Osteocyte (in vitro differentiated cells): ENCODE measurements at regions not wholly inside any gene's neighbourhood (a gene's known extent, or its start where the extent isn't known, plus 50 kb on each side); places are given as distances from the start of the nearest gene placed in this dataset.

Experiments
- DNase-seq: peaks from one replicate; pipeline ENCODE4 v3.0.0; 2021; ENCODE audit warnings: mixed read lengths; ENCODE audit not compliant: unreplicated experiment; ENCODE audit errors: extremely low spot score
- H3K27ac Mint-ChIP-seq: one replicate; pipeline ENCODE4 v1.8.0; 2021; ENCODE audit warnings: mild to moderate bottlenecking, mixed read lengths; ENCODE audit not compliant: unreplicated experiment
- H3K27me3 Mint-ChIP-seq: one replicate; pipeline ENCODE4 v1.8.0; 2021; ENCODE audit warnings: mixed read lengths; ENCODE audit not compliant: unreplicated experiment
- H3K36me3 Mint-ChIP-seq: one replicate; pipeline ENCODE4 v1.8.0; 2021; ENCODE audit warnings: mixed read lengths; ENCODE audit not compliant: unreplicated experiment
- H3K4me1 Mint-ChIP-seq: one replicate; pipeline ENCODE4 v1.8.0; 2021; ENCODE audit warnings: mixed read lengths; ENCODE audit not compliant: unreplicated experiment
- H3K4me3 Mint-ChIP-seq: one replicate; pipeline ENCODE4 v1.8.0; 2021; ENCODE audit warnings: mild to moderate bottlenecking, moderate library complexity, mixed read lengths; ENCODE audit not compliant: unreplicated experiment
- H3K9me3 Mint-ChIP-seq: one replicate; pipeline ENCODE4 v1.8.0; 2021; ENCODE audit warnings: mixed read lengths; ENCODE audit not compliant: unreplicated experiment
- TF ChIP-seq, protein P1 (sequence below): fragments of 200-600 bp; sonication (generic); IDR thresholded peaks from 2 replicates; pipeline ENCODE4 v1.5.0; 2021; ENCODE audit warnings: antibody characterized with exemption, mild to moderate bottlenecking, moderate library complexity

DNA sequence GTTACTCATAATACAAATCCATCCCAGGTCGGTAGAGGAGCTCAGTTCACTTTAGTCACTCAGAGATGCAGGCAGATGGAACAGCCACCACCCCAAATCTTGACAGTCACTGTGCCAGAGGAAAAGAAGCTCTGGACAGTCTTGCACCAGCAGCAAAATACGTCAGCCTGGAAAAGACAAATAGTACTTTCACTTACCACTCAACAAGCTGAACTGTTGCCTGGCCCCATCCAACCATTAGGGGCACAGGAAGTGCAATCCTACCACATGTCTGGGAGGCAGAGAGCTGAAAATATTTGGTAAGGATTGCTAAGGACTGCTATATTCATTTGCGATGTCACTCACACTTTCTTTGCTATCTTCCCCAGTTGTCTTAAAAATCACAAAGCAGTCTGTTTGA lies 239.1 kb upstream of the TOX3 start:
- H3K4me1 Mint-ChIP-seq: no peaks in the 10 kb centered on the region
- H3K27me3 Mint-ChIP-seq: no peaks in the 10 kb centered on the region
- no peak overlapping the region for H3K27ac Mint-ChIP-seq
- DNase-seq: no peak
- H3K36me3 Mint-ChIP-seq: no peaks in the 10 kb centered on the region
- TF ChIP-seq, protein P1, sequence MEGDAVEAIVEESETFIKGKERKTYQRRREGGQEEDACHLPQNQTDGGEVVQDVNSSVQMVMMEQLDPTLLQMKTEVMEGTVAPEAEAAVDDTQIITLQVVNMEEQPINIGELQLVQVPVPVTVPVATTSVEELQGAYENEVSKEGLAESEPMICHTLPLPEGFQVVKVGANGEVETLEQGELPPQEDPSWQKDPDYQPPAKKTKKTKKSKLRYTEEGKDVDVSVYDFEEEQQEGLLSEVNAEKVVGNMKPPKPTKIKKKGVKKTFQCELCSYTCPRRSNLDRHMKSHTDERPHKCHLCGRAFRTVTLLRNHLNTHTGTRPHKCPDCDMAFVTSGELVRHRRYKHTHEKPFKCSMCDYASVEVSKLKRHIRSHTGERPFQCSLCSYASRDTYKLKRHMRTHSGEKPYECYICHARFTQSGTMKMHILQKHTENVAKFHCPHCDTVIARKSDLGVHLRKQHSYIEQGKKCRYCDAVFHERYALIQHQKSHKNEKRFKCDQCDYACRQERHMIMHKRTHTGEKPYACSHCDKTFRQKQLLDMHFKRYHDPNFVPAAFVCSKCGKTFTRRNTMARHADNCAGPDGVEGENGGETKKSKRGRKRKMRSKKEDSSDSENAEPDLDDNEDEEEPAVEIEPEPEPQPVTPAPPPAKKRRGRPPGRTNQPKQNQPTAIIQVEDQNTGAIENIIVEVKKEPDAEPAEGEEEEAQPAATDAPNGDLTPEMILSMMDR: no peak
- H3K9me3 Mint-ChIP-seq: no peaks in the 10 kb centered on the region
- H3K4me3 Mint-ChIP-seq: no peak overlapping the region

DNA sequence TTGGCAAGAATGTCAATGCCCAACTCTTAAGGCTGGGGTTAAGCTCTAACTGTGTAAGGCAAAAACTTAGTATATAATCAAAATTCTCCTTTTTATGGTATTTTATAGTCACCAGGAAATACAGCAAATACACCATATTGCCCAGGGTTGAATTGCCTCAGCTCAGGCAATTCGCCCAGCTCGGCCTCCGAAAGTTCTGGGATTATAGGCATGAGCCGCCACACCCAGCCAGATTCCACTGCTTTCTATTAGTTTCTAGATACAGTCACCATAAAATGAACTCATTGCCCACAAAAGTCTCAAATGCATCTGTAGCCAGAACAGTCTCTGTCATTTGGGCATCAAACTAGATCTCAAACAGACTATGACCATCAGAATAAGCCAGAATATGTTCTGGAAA lies 238.7 kb upstream of the TOX3 start:
- TF ChIP-seq, protein P1: no peak
- no peaks in the 10 kb centered on the region for H3K27me3 Mint-ChIP-seq
- H3K36me3 Mint-ChIP-seq: no peaks in the 10 kb centered on the region
- no peak overlapping the region for H3K27ac Mint-ChIP-seq
- H3K4me3 Mint-ChIP-seq: no peak overlapping the region
- H3K4me1 Mint-ChIP-seq: no peaks in the 10 kb centered on the region
- no peak for DNase-seq
- H3K9me3 Mint-ChIP-seq: no peaks in the 10 kb centered on the region

DNA sequence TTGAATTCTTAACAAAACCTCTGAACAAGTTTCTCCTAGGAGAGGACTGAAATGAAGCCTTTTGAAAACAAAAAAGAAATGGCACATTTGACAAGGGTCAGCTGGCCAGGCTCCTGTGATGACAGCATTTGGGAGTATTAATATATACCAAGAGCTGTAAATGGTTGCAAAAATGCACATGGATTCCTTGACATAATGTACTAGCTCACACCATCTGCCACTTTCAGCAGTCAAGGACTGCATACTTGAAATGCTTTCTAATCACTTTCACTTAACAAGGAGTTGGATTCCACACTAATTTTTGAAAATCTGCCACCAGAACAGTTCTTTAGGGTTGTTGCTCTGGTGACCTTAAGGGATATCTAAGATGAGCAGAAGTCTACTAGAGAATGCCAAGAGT lies 236.7 kb upstream of the TOX3 start:
- Mint-ChIP-seq H3K36me3 (no peaks in the 10 kb centered on the region), H3K4me1 (no peaks in the 10 kb centered on the region), H3K9me3 (no peaks in the 10 kb centered on the region), H3K27me3 (no peaks in the 10 kb centered on the region), H3K4me3 (no peak overlapping the region), H3K27ac (no peak overlapping the region)
- TF ChIP-seq, protein P1: no peak
- DNase-seq: no peak

DNA sequence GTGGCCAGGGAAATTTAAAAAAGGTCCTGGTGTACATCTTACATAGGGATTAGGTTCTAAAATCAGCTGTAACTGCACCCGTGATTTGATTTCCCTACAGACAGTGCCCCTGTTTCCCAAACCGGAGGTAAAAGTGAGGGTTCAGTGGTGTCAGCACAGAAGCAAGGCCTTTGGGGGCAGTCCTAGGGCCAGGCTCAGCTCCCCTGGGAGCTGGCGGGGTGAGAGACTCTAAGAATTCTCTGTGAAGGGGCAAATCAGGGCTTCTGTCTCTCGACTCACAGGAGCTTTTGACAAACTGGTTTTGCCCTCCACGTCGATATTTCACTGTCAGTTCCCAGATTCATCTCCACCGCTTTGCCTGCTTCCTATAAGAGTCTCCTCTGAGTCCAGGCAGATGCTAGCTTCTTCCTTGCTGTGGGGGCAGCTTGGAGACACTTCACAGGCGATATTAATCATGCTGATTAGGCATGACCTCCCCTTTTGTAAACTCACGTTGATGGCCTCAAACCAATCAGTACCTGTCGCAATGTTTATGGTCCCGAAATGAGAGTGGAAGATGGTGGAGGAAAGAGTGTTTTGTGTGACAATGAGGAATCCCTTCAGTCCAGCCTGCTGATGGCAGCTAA lies 234.2 kb upstream of the TOX3 start:
- no peaks in the 10 kb centered on the region for H3K36me3 Mint-ChIP-seq
- no peaks in the 10 kb centered on the region for H3K4me1 Mint-ChIP-seq
- no peak for DNase-seq
- no peak overlapping the region for H3K27ac Mint-ChIP-seq
- no peak overlapping the region for H3K4me3 Mint-ChIP-seq
- TF ChIP-seq, protein P1: no peak
- no peaks in the 10 kb centered on the region for H3K27me3 Mint-ChIP-seq
- H3K9me3 Mint-ChIP-seq: no peaks in the 10 kb centered on the region

DNA sequence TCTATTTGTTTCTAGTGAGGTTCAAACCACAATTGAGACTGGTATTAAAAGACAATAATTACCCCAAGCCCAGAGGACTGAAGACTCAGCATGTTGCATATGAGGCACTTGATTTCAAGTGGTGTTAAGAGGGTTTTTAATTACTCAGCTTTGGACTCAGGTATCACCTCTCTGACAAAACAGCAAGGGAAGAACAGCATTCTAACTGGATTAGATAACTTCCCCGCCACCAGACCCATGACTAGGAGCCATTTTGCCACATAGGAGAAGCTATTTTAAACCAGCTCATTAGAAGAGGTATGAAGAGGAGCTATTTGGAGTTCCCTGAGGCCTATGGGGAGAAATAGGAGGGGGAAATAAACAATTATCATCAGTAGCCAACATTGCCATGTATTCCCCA lies 226.1 kb upstream of the TOX3 start:
- Mint-ChIP-seq H3K4me1 (no peaks in the 10 kb centered on the region), H3K4me3 (no peak overlapping the region), H3K9me3 (no peaks in the 10 kb centered on the region), H3K36me3 (no peaks in the 10 kb centered on the region), H3K27ac (no peak overlapping the region), H3K27me3 (peaks cover 2% of the 10 kb centered on the region)
- TF ChIP-seq, protein P1: no peak
- no peak for DNase-seq
